Left hindlimb (tissue), 1 donor: ENCODE measurements at regions not wholly inside any gene's neighbourhood (a gene's known extent, or its start where the extent isn't known, plus 50 kb on each side); places are given as distances from the start of the nearest gene placed in this dataset.
A peak's percentile ranks its signal among the peaks of the same experiment; 100 is the strongest.

Experiments used
- DNase-seq: peaks from one replicate; pipeline ENCODE4 v3.0.0-alpha.2; 2018

DNA sequence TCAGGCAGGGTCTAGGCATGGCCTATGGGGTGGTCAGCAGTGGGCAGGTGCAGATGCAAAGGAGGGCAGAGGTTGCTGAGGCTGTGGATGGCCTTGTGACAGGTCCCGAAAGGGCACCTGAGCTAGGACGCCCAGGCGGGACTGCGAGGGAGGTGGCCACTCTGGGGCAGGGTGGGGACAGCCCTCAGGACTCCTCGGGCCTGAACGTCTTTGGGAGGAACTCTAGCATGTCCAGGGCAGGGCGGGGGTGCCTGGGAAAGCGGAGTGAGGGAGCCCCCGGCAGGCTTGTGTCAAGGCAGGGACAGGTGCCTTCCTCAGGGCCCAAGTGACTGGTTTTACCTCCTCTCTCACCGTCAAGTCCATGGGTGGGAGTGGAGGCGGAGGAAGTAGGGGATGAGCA lies 125.4 kb upstream of the WNT4 start:
- DNase-seq = no peak

DNA sequence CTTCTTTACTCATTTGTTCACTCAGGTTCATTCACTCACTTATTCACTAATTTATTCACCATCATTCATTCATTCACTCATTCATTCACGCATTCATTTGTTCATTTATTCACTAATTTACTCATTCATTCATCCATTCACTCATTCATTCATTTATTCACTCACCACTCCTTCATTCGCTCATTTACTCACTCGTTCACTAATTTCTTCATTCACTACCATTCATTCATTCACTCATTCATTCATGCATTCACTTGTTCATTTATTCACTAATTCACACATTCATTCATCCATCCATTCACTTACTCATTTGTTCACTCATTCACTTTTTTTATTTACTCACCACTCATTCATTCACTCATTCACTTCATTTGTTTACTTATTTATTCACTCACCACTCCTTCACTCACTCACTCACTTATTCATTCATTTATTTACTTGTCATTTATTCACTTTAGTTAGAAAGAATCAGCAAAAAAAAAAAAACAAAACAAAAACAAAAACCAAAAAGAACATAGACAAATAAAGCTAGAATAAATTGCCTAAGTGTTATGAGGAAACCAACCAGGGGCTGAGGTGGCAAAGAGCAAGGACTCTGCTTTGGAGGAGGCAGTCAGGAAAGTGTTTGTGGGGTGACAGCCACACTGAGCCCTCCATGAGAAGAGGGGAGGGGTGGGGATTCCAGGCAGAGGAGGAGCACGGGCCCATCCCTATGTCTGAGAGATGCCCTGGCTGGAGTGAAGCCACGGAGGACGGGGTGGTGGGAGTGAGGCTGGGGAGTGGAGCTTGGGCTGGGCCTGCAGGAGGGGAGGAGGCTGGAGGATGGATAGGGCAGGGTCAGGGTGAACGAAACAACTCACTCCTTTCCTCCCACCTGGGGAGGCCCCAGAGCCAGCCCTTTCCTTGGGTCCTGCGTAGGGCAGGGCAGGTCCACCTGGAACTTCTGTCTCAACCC lies 129.2 kb upstream of the WNT4 start:
- no peak for DNase-seq

DNA sequence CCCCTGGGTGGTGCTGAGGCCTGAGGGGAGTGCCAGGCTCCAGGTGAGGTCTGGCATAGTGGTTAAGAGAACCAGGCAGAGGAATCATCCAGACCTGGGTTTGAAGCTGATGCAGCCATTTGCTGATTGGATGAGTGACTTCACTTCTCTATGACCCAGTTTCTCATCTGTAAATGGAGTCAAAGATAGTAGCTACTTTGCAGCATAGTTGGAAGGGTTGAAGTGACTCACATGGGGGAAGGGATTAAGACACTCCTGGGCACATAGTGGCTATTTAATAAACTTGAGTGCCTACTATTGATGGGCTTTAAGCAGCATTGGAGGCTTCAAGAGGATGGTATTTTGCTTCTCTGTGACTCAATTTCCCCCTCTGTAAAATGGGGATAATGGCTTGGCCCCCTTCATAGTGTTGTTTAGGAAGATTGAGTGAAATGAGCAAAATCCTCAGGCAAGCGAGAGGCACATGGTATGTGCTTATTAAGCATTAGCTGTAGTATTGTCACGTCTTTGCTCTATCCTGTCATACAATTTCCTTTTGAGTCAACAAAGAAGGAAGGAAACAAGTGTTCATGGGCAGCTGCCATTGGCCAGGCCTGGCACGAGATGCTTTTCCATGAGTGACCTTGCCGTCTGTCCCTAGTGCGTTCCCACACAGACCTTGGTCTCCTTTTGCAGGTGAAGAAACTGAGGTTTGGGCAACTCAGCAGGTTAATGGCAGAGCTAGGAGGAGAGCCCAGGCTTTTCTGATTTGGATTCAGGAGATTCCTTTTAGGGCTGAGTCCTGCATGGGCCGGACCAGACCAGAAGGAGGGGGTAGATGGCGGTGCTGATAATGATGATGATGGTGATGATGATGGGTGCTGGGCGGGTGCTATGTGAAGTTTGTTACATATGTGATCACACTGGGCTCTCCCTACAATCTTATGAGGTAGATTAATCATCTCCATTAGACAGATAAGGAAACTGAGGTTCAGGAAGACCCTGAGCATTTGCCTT lies 131.1 kb upstream of the WNT4 start:
- no peak for DNase-seq

DNA sequence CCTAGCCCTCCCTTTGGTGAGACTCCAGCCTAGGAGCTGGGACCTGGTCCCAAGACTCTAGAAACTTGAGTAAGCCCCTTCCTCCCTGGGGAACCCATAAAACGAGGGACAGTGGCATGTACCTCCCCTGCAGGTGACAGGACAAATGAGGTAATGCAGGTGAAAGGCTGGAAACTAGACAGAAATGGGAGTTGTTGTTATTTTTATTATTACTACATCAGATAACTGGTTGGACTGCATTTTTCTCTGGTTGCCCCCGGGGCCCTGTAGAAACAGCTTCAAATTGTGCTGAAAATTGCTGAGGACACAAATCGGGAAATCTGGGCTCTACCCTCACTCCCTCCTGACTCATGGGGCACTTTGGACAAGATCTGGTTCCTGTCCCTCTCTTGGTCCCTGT lies 132.3 kb upstream of the WNT4 start:
- no peak for DNase-seq

DNA sequence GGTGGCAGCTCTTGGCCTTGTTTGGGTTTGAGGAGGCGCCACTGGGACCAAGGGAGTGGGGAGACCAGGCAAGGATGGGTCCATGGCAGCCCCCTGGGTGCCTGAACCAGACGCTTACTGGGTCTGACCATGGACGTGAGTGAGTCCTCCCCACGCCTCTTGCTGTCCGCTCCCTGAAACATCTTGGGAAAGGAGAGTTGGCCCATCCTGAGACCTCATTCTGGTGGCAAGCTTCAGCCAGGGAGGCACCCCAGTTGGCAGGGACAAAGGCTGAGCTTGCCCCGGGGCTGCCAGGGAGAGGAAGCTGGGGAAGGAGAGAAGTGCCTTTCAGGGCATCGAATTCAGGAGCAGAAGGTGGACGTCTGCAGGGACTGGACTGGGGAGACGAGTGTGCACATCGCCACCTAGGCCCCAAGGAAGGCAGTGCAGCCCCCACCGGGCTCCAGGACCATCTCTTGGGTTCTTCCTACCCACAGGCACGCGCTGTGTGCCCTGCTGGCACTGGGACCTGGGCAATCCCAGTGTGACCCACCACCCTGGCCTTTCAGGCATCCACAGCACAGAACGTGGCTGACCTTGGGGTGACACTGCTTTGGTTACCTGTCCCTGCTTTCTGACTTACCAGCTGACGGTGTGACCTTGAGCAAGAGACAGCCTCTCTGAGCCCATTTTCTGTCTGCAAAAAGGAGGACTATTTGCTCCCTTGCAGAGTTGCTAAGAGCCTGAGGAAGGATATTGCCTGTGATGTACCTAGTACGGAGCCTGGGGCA lies 132.9 kb upstream of the WNT4 start:
- peak; percentile 65 for DNase-seq

DNA sequence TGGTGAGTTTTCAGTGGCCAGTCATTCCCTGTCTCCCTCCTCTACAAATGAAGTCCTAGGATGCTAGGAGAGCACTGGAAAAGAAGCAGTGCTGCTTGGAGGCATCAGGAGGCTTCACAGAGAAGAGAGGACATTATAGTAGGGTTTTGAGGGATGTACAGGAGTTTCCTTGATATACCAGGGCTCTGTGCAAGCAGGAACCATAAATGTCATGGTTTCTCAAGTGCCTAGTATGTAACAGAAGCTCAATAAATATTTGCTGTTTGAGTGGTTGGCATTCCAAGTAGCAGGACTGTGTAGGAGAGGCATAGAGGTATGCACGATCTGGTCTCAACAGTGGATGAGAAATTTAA lies 133.5 kb upstream of the WNT4 start:
- no peak for DNase-seq

DNA sequence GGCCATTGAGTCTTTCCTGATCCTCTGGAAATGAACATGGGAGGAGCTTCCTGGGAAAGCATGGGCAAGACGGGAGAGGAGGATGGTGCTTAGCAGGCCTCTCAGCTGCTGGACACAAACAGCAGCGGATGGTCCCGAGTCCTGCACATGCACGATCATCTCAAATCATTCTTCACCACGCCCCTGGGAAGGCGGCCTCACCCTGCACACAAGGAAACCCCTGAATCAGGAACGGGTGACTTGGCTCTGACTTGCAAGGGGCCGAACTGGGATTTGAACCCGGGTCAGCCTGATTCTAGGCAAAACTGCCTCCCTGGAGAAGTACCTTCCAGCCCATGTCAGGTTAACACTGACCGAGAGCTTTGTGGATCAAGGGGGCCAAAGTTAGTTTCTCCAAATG lies 134.8 kb upstream of the WNT4 start:
- DNase-seq = peak; percentile 10

DNA sequence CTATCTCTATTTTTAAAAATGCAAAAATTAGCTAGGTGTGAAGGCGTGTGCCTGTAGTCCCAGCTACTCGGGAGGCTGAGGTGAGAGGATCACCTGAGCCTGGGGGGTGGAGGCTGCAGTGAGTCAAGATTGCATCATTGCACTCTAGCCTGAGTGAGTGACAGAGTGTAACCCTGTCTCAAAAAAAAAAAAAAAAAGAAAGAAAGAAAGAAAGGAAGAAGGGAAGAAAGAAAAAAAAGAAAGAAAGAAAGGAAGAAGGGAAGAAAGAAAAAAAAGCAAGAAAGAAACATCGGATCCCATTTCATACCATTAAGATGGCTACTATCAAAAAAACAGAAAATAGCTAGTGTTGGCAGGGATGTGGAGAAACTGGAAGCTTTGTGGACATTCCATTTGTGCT lies 136.8 kb upstream of the WNT4 start:
- DNase-seq = no peak

DNA sequence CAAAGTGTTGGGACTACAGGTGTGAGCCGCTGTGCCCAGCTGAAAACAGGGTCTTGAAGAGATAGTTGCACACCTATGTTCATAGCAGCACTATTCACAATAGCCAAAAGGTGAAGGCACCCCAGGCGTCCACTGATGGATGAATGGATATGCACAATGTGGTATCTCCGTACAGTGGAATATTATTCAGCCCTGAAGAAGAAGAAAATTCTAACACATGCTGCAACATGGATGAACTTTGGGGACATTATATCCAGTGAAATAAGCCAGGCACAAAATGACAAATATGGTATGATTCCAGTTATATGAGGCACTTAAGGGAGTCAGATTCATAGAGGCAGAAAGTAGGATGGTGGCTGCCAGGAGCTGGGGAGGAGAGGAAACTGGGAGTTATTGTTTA lies 137.6 kb upstream of the WNT4 start:
- DNase-seq = no peak

DNA sequence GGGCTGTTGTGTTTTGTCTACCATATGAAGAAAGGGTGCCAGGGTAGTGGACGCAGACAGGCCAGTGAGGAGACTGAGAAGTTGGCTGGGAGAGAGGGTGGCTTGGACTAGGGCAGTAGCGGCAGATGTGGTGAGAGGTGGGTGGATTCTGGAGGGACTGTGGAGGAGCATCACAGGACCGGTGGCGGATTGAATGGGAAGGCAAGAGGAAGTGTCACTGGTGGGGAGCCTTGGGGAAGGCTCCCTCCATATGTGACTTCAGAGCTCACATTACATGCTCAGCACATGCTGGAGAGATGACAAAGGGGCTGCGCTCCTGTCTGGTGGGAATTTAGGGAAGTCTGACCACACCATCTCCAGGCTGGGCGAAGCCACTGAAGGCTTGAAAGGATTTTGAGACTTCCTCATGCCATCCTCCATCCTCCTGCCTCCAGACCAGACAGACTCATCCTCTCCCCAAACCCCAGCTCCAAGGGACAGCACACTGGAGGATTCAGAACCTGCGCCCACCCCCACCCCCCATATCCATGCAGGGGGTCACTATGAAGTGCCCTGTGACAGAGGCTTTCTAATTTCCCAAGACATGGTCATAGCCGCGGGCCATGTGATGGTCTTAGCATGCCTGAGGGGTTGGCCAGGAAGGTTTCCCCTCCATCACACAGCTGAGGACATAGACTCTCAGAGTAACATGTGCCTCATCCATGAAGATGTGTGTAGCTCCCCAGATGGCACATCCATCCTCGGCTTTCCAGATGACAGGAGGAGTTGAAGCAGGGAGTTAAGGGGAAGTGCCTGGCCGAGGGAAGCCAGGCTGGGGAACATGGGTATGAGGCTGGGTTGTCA lies 138.8 kb upstream of the WNT4 start:
- DNase-seq = peak; percentile 6

DNA sequence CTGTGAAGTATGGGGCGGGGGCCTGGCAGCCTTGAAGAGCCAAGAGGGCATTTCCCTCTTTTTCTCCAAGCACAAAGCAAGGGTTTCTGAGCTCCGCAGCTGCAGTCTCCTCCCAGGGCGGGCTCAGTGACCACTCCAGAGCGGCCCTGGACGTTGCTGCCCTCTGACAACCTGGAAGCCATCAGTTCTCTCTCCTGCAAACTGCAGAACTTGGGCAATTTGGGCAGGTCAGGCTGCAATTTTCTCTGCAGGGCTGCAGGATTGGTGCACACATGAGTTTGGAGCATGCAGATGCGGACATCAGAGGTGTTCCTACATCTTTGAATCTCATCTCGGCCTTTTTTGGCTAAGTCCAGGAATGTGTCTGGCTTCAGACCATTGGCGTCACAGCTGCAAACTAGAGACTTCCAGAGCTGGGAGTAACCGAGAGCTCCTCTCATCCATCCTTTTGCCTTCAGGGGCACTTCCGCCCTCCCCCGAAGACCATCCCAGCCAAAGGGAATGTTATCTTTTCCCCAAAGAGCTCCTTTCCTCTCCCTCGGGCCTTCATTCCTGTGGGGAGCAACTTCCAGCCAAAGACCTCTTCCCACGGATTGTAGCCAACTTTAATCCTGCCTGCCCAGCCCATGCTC lies 139.6 kb upstream of the WNT4 start:
- peak; percentile 36 for DNase-seq

DNA sequence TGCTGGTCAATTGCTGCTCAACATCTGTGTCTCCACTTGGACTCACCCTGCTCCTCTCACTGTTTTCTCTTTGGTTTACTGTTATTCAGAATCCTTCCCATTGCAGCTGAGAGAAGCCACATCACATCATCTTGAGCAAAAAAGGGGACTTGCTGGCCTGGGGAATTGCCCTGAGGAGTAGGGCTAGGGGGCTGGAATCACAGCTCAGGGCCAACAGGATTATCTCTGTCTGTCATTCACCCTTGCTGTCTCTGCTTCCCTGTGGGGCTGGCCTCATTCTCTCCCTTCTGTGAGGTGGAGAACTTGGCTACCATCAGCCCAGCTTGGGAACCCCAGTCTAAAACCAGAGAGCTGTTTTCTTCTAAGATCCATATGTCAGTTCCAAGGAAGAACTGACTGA lies 140.7 kb upstream of the WNT4 start:
- no peak for DNase-seq

DNA sequence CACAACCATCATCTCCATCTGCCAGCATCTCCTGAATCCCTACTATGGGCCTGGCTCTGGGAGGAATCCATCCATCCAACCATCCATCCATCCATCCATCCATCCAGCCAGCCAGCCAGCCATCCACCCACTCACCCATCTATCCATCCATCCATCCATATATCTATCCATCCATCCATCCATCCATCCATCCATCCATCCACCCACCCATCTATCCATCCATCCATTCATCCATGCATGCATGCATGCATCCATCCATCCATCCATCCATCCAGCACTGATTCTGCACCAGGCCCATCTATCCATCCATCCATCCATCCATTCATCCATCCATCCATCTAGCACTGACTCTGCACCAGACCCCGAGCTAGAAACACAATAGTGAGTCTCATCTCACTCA lies 141.3 kb upstream of the WNT4 start:
- no peak for DNase-seq

DNA sequence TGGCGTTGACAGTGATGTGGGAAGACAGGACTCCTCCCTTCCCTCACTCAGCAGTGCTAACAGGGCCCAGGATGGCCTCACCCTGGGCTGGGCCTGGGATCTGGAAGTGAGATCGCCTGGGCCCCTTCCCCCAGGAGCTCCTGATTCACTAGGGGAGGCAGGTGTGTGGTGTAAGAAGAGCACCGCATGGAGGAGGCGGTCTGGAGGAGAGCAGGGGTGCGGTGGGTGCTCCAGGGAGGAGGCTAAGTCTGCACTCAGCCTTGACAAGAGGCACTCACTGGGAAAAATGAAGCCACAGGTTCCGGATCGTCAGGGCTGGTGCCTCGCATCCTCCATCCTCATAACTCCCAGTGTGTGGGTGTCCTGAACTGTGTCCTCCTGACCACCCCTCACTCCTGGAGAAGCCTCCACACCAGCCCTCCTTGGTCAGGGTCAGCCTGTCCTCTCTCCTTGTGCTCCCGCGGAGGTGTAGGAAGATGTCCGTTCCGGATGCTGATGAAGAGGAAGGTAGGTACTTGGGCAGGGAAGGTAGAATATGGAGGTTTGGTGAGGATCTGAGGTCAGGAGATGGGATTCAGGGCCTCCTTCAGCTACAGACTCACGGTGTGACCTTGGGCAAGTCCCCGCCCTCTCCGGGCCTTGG lies 142.1 kb upstream of the WNT4 start:
- DNase-seq = no peak

DNA sequence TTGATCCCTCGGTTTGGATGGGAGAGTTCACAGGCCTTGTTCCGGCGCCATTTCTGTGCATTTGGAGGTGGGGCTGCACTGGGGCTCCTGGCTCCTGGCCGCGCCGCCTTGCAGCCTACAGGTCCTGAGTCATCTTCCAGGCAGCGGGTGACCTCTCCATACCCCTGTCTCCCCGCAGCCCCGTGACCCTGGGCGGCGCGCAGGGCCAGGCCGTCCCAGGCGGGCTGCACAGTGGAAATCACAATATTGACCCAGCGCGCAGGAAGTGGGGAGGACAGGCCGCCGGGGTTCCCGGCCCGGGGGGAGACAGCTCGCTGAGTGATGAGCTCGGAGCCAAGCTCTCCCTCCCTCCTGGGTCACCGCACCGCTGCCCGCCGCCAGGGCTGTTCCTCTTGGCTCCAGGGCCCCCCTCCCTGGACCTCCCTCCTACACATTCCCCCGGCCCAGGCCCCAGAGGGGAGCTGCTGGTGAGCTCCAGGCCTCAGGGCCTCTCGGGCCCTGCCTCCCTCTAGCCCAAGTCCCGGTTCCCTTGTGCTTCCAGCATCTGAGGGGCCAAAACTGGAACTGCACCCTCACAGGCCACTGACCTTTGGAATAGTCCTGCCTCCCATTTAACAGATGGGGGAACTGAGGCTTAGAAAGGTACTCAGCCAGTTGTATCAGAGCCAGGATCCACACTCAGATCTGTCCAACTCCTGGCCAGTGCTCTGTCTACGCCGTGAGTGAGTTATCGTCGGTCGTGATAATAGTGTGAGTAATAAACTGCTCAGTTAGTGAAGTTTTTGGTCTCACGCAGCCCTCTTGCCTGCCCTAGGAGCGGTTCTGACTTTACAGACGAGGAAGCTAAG lies 142.9 kb upstream of the WNT4 start:
- DNase-seq = no peak

DNA sequence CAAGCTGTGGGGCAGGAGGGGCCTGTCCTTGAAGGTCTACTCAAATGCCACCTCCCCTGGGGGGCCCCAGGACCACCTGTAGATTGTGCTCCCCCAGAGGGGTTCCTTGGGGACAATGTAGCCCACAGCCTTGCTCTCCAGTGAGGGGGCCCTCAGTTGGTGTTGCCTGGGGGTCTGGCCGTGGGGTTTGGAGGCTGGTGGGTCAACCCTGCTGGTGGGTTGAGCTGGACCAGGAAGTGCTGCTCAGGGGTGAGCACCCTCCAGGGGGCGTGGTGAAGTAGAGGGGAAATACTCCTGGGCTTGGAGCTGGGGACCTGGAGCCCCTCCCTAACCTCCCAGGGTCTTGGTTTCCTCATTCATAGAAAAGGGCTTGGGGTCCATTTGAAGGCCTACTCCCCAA lies 143.6 kb upstream of the WNT4 start:
- no peak for DNase-seq

DNA sequence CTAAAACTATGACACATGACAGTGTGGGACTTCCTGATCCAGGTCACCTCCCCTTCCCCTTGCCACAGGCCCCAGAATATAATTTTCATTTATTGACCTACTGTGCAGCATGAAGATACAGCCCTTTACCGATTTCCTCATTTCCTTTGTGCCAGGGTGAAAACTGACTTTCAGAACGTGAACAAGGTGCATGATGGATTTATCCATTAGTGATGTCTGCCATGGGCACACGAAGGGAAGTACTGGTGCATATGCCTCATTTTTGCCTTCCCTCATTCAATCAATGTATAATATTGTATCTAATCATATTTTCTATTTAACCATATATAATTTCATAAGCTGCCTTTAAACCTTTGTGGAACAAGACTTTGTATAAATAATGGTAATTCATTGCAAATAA lies 144.4 kb upstream of the WNT4 start:
- no peak for DNase-seq

DNA sequence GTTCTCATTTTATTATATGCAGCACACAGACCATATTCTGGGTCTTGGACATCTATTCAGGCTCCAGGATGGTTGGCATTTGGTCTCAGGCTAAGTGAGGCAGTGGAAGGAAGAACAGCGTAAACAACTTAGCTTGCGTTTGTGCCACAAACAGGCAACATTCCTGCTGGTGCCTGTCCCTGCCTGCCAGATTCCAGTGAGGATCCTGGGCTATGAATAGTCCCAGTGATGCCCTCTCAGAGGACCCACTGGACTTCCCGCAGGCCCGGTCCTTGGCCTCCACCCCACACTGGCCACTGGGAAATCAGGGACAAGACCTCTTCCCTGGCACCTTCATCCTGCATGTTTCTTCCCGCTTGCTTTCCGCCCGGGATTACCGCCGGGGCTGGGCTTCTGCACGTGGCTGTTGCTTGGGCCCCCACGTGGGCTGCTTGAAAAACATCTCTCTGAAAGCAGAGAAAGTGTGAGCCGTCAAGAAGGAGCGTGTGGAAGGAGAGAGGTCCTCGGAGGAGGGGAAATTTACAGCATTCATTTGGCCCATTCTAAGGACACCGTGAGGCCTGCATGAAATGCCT lies 145.1 kb upstream of the WNT4 start:
- no peak for DNase-seq

DNA sequence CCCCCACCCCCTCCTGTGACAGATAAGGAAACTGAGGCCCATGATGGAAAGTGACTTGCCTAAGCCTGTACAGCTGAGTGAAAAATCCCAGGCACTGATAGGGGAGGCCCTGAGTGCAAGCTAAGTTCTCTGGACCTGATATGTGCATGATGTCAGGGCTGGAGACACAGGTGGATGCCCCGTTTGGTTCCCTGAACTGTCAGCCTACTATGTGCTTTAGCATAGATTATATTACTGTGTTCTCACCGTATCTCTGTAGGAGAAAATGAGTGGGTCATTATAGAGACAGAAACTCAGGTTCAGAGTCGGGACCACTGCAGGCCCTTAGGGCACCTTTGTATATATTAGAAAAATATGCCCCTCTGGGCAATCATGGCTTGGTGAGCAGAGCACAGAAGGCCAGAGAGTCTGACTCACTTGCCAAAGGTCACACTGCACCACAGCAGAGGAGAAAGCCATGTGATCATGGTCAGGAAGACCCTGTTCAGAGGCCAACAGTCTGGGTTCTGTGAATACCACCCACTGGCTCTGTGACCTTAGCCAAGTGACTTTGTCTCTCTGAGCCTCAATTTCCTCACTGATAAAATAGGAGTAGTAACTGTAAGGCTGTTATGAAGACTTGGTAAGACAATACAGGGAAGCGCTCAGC lies 145.8 kb upstream of the WNT4 start:
- no peak for DNase-seq
